H1 (cell line): ENCODE measurements at regions not wholly inside any gene's neighbourhood (a gene's known extent, or its start where the extent isn't known, plus 50 kb on each side); places are given as distances from the start of the nearest gene placed in this dataset.

Experiments
- CTCF ChIA-PET: fragments of 300-600 bp; sonication (Branson Sonifier 250); formaldehyde crosslinking; loops from one replicate; lab custom pipeline; 2021; ENCODE audit not compliant: partially characterized antibody; lab: Charles Lee
- POLR2A ChIA-PET: fragments of 300-600 bp; sonication (Branson Sonifier 250); formaldehyde crosslinking; loops from one replicate; lab custom pipeline; 2021; ENCODE audit warnings: inconsistent platforms; ENCODE audit not compliant: partially characterized antibody; lab: Charles Lee
- DNase-seq, 2 experiments: peaks; one replicate each; pipeline versions ENCODE4 v3.0.0 to v3.0.0-alpha.2; 2010 to 2022; ENCODE audit warnings: low spot score in 2 of 2, low read depth in 1 of 2, mixed read lengths in 1 of 2
- FAIRE-seq: peaks from 2 replicates; lab custom pipeline; 2011; peaks lifted over from hg19 to GRCh38; lab: Jason Lieb, UNC
- H2AFZ ChIP-seq: 2 replicates; pipeline ENCODE4 v1.8.1; 2012; ENCODE audit warnings: low read length, inconsistent platforms
- H2AK5ac ChIP-seq: 2 replicates; pipeline ENCODE4 v1.6.1; 2013; ENCODE audit warnings: low read depth, low read length
- H2BK120ac ChIP-seq: replicated peaks from 2 replicates; pipeline ENCODE3; 2013; ENCODE audit warnings: low read depth, low read length, inconsistent platforms
- H2BK12ac ChIP-seq: 2 replicates; pipeline ENCODE4 v1.6.1; 2013; ENCODE audit warnings: low read depth, low read length
- H2BK15ac ChIP-seq: 2 replicates; pipeline ENCODE4 v1.6.1; 2013; ENCODE audit warnings: low read length
- H2BK20ac ChIP-seq: 2 replicates; pipeline ENCODE4 v1.6.1; 2013; ENCODE audit warnings: low read length
- H2BK5ac ChIP-seq: 2 replicates; pipeline ENCODE4 v1.6.1; 2013; ENCODE audit warnings: low read depth, low read length
- H3K14ac ChIP-seq: 2 replicates; pipeline ENCODE4 v1.6.1; 2013; ENCODE audit warnings: inconsistent platforms; ENCODE audit not compliant: insufficient read length
- H3K18ac ChIP-seq: 2 replicates; pipeline ENCODE4 v1.6.1; 2013; ENCODE audit warnings: low read length; ENCODE audit errors: extremely low read depth
- H3K23ac ChIP-seq: 2 replicates; pipeline ENCODE4 v1.6.1; 2013; ENCODE audit warnings: inconsistent platforms; ENCODE audit not compliant: insufficient read length
- H3K23me2 ChIP-seq: 2 replicates; pipeline ENCODE4 v1.6.1; 2013; ENCODE audit warnings: low read depth, low read length
- H3K27ac ChIP-seq: 2 replicates; pipeline ENCODE4 v1.6.1; 2011; ENCODE audit warnings: low read depth, low read length, inconsistent platforms
- H3K27me3 ChIP-seq, 4 experiments: replicated peaks in 1 of 4; 1 replicate in 1 of 4; 2 replicates in 3 of 4; pipeline versions ENCODE4 v1.6.1 to v1.8.1; 2011 to 2013; ENCODE audit warnings: low read length in 3 of 4, mild to moderate bottlenecking in 3 of 4, inconsistent platforms in 2 of 4, mixed read lengths in 2 of 4, moderate library complexity in 1 of 4; ENCODE audit not compliant: control insufficient read depth in 3 of 4, insufficient read depth in 3 of 4; ENCODE audit errors: extremely low read depth in 1 of 4
- H3K36me3 ChIP-seq, 4 experiments: 2 replicates each; pipeline versions ENCODE4 v1.6.1 to v1.8.1; 2011 to 2013; ENCODE audit warnings: mild to moderate bottlenecking in 4 of 4, low read length in 3 of 4, moderate library complexity in 2 of 4, control low read depth in 1 of 4, inconsistent platforms in 1 of 4; ENCODE audit not compliant: insufficient read depth in 4 of 4, control insufficient read depth in 2 of 4
- H3K4ac ChIP-seq: replicated peaks from 2 replicates; pipeline ENCODE3; 2013; ENCODE audit warnings: low read length, low read depth, mixed read lengths, inconsistent platforms; ENCODE audit not compliant: insufficient read length
- H3K4me1 ChIP-seq, 4 experiments: replicated peaks in 1 of 4; 1 replicate in 1 of 4; 2 replicates in 3 of 4; pipeline versions ENCODE4 v1.6.1 to v1.8.1; 2011 to 2013; ENCODE audit warnings: low read length in 3 of 4, inconsistent platforms in 2 of 4, mixed read lengths in 1 of 4; ENCODE audit not compliant: insufficient read depth in 4 of 4, control insufficient read depth in 3 of 4
- H3K4me2 ChIP-seq, 2 experiments: 2 replicates each; pipeline versions ENCODE4 v1.6.1 to v1.8.1; 2011 to 2013; ENCODE audit warnings: low read depth in 2 of 2, low read length in 2 of 2, control low read depth in 1 of 2, inconsistent platforms in 1 of 2, mild to moderate bottlenecking in 1 of 2; ENCODE audit not compliant: insufficient read depth in 1 of 2
- H3K4me3 ChIP-seq, 4 experiments: fragments of 200-600, 300-600 bp in 1 of 4; sonication (generic), shearing (Covaris generic), sonication (Bioruptor Twin) in 1 of 4; 2 replicates each; pipeline versions ENCODE4 v1.5.1 to v1.8.1; 2011 to 2016; ENCODE audit warnings: low read length in 4 of 4, low read depth in 3 of 4, control low read depth in 2 of 4, inconsistent platforms in 2 of 4, mild to moderate bottlenecking in 2 of 4, mixed read lengths in 1 of 4, moderate library complexity in 1 of 4; ENCODE audit not compliant: insufficient read depth in 2 of 4; ENCODE audit errors: extremely low read depth in 1 of 4
- H3K56ac ChIP-seq: replicated peaks from 2 replicates; pipeline ENCODE3; 2013; ENCODE audit warnings: low read depth, mild to moderate bottlenecking, mixed read lengths, low read length, inconsistent platforms; ENCODE audit not compliant: insufficient read length
- H3K79me1 ChIP-seq: 2 replicates; pipeline ENCODE4 v1.6.1; 2013; ENCODE audit warnings: low read depth, low read length, control low read depth
- H3K79me2 ChIP-seq, 2 experiments: 2 replicates each; pipeline versions ENCODE4 v1.6.1 to v1.8.1; 2012 to 2013; ENCODE audit warnings: low read length in 2 of 2, mild to moderate bottlenecking in 2 of 2, inconsistent platforms in 1 of 2; ENCODE audit not compliant: insufficient read depth in 2 of 2, control insufficient read depth in 1 of 2
- H3K9ac ChIP-seq, 4 experiments: replicated peaks in 1 of 4; 1 replicate in 1 of 4; 2 replicates in 3 of 4; pipeline versions ENCODE4 v1.6.1 to v1.8.1; 2011 to 2013; ENCODE audit warnings: low read depth in 3 of 4, low read length in 3 of 4, control low read depth in 2 of 4, mild to moderate bottlenecking in 2 of 4, moderate library complexity in 2 of 4, inconsistent platforms in 1 of 4; ENCODE audit errors: extremely low read depth in 1 of 4
- H3K9me3 ChIP-seq, 2 experiments: 2 replicates each; pipeline versions ENCODE4 v1.6.1 to v1.8.1; 2012 to 2013; ENCODE audit warnings: mild to moderate bottlenecking in 2 of 2, moderate library complexity in 2 of 2, control low read depth in 1 of 2, inconsistent platforms in 1 of 2, low read depth in 1 of 2, low read length in 1 of 2, mixed read lengths in 1 of 2; ENCODE audit not compliant: insufficient read depth in 2 of 2
- H4K20me1 ChIP-seq, 2 experiments: replicated peaks in 1 of 2; 2 replicates each; pipeline versions ENCODE3 to v1.8.1; 2011 to 2013; ENCODE audit warnings: inconsistent platforms in 2 of 2, low read length in 2 of 2, mild to moderate bottlenecking in 1 of 2; ENCODE audit not compliant: insufficient read depth in 2 of 2, control insufficient read depth in 1 of 2
- H4K5ac ChIP-seq: 2 replicates; pipeline ENCODE4 v1.6.1; 2013; ENCODE audit warnings: low read length, low read depth, mixed read lengths, inconsistent platforms; ENCODE audit not compliant: insufficient read length
- H4K8ac ChIP-seq: 2 replicates; pipeline ENCODE4 v1.8.0; 2013; ENCODE audit warnings: mild to moderate bottlenecking, moderate library complexity, low read length, inconsistent platforms; ENCODE audit not compliant: insufficient read depth; ENCODE audit errors: extremely low read depth
- H4K91ac ChIP-seq: replicated peaks from 2 replicates; pipeline ENCODE3; 2013; ENCODE audit warnings: low read length, mixed read lengths, inconsistent platforms; ENCODE audit not compliant: insufficient read length
- CBX8 ChIP-seq: fragments of 300-800, 300-1000 bp; sonication (generic); IDR thresholded peaks from 2 replicates; pipeline ENCODE4 v1.7.1; 2016; ENCODE audit warnings: low read depth, low read length, borderline replicate concordance
- CHD2 ChIP-seq: IDR thresholded peaks from 2 replicates; pipeline ENCODE4 v1.6.1; 2012; ENCODE audit warnings: low read length, improper control_type of control experiment
- CREB1 ChIP-seq: IDR thresholded peaks from 2 replicates; pipeline ENCODE4 v1.6.1; 2012; ENCODE audit warnings: inconsistent platforms
- JUND ChIP-seq: IDR thresholded peaks from 2 replicates; pipeline ENCODE4 v1.6.1; 2011; ENCODE audit warnings: mild to moderate bottlenecking, improper control_type of control experiment, low read length
- KDM4A ChIP-seq: IDR thresholded peaks from one replicate; pipeline ENCODE4 v1.7.1; 2012; ENCODE audit warnings: low read depth, mild to moderate bottlenecking, moderate library complexity, low read length, inconsistent platforms; ENCODE audit not compliant: severe bottlenecking
- NANOG ChIP-seq: IDR thresholded peaks from 2 replicates; pipeline ENCODE4 v1.6.1; 2011; ENCODE audit warnings: low read length, low read depth, mild to moderate bottlenecking, inconsistent platforms; ENCODE audit not compliant: insufficient read depth, poor library complexity, severe bottlenecking
- POU5F1 ChIP-seq: IDR thresholded peaks from 2 replicates; pipeline ENCODE4 v1.6.1; 2011; ENCODE audit warnings: low read depth, mild to moderate bottlenecking, low read length, moderate library complexity
- SIN3A ChIP-seq, 2 experiments: IDR thresholded peaks in 1 of 2; conservative IDR thresholded peaks in 1 of 2; 2 replicates each; pipeline ENCODE4 v1.6.1; 2011 to 2012; ENCODE audit warnings: low read length in 2 of 2, improper control_type of control experiment in 1 of 2, low read depth in 1 of 2, mild to moderate bottlenecking in 1 of 2
- WGBS, 2 experiments: shearing (Covaris generic) in 1 of 2; methylation state at CpG; one replicate each; pipeline versions ENCODE4 v1.1.6 to v1.1.7; 2013 to 2015; ENCODE audit warnings: low lambda C conversion rate in 2 of 2, mixed read lengths in 2 of 2, inconsistent platforms in 1 of 2, low coverage in 1 of 2, missing lambda C conversion rate in 1 of 2; ENCODE audit not compliant: insufficient replicate concordance in 2 of 2, insufficient coverage in 1 of 2, insufficient read length in 1 of 2; ENCODE audit errors: extremely low coverage in 1 of 2, missing lambda C conversion rate in 1 of 2; 5-methylcytosine and 5-hydroxymethylcytosine counted together
- TF ChIP-seq, protein P1 (sequence below): IDR thresholded peaks from 2 replicates; pipeline ENCODE4 v1.6.1; 2012; ENCODE audit warnings: inconsistent platforms
- TF ChIP-seq, protein P2 (sequence below): IDR thresholded peaks from 2 replicates; pipeline ENCODE4 v1.6.1; 2012; ENCODE audit warnings: low read length, inconsistent platforms

DNA sequence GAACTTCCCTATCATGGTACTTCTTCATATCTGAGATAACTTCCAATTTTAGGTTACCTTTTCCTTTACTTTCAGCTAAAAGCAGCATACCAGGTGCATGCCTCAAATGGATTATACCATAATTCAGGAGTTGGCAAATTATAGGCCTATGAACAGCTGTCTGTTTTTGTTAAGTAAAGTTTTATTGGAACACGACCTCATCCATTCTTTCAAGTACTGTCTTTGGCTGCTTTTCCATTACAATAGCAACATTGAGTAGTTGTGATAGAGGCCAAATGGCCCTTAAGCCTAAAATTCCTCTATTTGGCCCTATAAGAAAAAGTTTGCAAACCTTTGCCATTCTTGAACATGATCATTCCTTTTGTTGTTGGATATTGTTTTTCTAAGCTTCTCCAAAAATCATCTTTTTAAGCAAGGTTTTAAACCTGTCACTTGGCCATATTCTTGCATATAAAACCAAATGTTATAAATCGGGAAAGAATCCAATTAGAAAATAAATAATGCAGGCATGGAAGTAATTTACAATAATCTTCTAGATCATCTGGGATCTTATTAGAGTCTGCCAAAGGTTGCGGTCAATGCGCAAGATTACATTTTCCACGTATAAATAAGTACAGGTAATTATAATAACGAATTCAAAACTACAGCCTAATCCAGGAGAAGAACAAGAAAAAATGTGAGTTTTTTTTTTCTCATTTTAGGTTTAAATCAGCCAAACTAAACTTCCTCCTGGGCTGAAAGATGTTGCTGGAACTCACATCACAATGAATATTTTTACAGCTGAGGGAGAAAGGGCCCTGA, 226.5 kb upstream of the ANKRD55 start:
- no peak overlapping the region for H2BK5ac ChIP-seq
- POLR2A ChIA-PET: no interaction called here
- TF ChIP-seq NANOG: no peak
- TF ChIP-seq JUND: no peak
- no peak for TF ChIP-seq CREB1
- no peak for TF ChIP-seq CBX8
- no peak for TF ChIP-seq POU5F1
- TF ChIP-seq CHD2: no peak
- TF ChIP-seq, protein P1, sequence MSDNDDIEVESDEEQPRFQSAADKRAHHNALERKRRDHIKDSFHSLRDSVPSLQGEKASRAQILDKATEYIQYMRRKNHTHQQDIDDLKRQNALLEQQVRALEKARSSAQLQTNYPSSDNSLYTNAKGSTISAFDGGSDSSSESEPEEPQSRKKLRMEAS: no peak
- no peak for TF ChIP-seq KDM4A
- TF ChIP-seq, protein P2, sequence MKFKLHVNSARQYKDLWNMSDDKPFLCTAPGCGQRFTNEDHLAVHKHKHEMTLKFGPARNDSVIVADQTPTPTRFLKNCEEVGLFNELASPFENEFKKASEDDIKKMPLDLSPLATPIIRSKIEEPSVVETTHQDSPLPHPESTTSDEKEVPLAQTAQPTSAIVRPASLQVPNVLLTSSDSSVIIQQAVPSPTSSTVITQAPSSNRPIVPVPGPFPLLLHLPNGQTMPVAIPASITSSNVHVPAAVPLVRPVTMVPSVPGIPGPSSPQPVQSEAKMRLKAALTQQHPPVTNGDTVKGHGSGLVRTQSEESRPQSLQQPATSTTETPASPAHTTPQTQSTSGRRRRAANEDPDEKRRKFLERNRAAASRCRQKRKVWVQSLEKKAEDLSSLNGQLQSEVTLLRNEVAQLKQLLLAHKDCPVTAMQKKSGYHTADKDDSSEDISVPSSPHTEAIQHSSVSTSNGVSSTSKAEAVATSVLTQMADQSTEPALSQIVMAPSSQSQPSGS: no peak
- no peak for TF ChIP-seq SIN3A (conservative IDR thresholded peaks at IDR 0.05 in 1 of 2, IDR thresholded peaks at IDR 0.05 in 1 of 2; ENCODE audit: low read depth in 1 of 2, low read length in 2 of 2)

More for the DNA sequence above, 226.5 kb upstream of the ANKRD55 start:
- Histone ChIP-seq H3K4me2 (no peak overlapping the region), H4K91ac (no peak overlapping the region), H2BK12ac (no peak overlapping the region), H3K79me1 (no peaks in the 10 kb centered on the region), H3K36me3 (no peaks in the 10 kb centered on the region), H3K27ac (no peak overlapping the region), H3K23ac (no peak overlapping the region), H4K8ac (no peak overlapping the region), H3K9ac (no peak overlapping the region), H3K18ac (no peak overlapping the region), H2AK5ac (no peak overlapping the region), H3K23me2 (no peaks in the 10 kb centered on the region; the same call in 1 of the 2 replicates), H3K27me3 (no peaks in the 10 kb centered on the region), H2BK120ac (no peak overlapping the region), H2AFZ (no peak overlapping the region), H3K4ac (no peak overlapping the region), H2BK15ac (no peak overlapping the region), H4K20me1 (no peaks in the 10 kb centered on the region), H3K9me3 (no peaks in the 10 kb centered on the region), H3K79me2 (no peaks in the 10 kb centered on the region), H3K4me1 (peaks cover 2 to 5% (median 3%) of the 10 kb centered on the region in 4 experiments; a peak in 6 of 7 replicates), H2BK20ac (no peak overlapping the region), H3K56ac (no peak overlapping the region), H3K4me3 (no peak overlapping the region), H3K14ac (no peak overlapping the region), H4K5ac (no peak overlapping the region)
- FAIRE-seq (no peak), DNase-seq (no peak)
- CTCF ChIA-PET: no interaction called here
- 89% methylated on average over 6 of the region's 6 CpGs; no CpG with 5 or more reads in 1 of the 2 experiments for WGBS, 2 experiments
